ENCODE measurements at regions not wholly inside any gene's neighbourhood (a gene's known extent, or its start where the extent isn't known, plus 50 kb on each side); places are given as distances from the start of the nearest gene placed in this dataset.
"Not testable (repeated sequence)": the region's sequence is repeated elsewhere in the genome, so short reads cannot be mapped to it uniquely, and the experiment has no call there.

DNA sequence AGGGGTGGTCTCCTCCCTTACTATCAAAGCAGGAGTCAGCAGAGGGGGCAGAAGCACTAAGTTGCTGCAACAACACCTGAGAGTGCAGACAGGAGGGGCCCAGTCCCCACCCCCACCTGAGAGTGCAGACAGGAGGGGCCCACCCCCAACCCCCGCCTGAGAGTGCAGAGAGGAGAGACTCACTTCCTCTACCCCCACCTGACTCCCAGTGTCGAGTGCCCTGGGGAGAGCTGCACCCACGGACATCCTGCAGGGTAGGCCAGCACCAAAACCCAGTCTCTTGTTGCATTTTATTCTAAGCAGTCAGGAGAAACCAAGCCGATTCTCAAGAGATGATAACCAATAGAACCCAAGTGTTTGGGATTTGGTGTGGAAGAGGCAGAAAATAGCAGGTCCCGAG, 78.4 kb downstream of the NAPG start:
- H3K36me3 ChIP-seq (ENCODE audit: insufficient read depth, low read length): no peaks in the 10 kb centered on the region
- H3K9ac ChIP-seq (ENCODE audit: low read depth, low read length): no peak overlapping the region
- H3K4me1 ChIP-seq (ENCODE audit: insufficient read depth, low read length): no peaks in the 10 kb centered on the region
- no peaks in the 10 kb centered on the region for H3K9me3 ChIP-seq (ENCODE audit: control insufficient read depth, insufficient read depth, low read length)

DNA sequence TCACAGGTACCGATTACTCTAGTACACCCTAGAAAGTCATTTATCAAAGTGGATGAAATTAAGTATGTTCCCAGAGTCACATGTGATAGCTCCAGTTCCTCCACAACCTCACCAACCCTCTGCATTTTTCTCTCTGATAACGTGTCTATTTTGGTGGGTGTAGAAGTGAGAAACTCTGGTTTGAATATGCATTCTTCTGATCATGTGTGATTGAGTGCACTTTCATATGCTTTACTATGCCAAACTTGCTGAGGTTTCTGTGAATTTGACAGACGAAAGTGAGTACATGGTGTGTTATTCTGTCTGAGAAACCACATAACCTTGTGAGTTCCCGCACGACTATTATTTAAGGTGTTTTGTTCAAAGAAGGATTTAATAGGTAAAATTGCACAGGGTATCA, 81.1 kb downstream of the NAPG start:
- not testable (repeated sequence) for H3K36me3 ChIP-seq (ENCODE audit: insufficient read depth, low read length); H3K9ac ChIP-seq (ENCODE audit: low read depth, low read length); H3K4me1 ChIP-seq (ENCODE audit: insufficient read depth, low read length); H3K9me3 ChIP-seq (ENCODE audit: control insufficient read depth, insufficient read depth, low read length)

DNA sequence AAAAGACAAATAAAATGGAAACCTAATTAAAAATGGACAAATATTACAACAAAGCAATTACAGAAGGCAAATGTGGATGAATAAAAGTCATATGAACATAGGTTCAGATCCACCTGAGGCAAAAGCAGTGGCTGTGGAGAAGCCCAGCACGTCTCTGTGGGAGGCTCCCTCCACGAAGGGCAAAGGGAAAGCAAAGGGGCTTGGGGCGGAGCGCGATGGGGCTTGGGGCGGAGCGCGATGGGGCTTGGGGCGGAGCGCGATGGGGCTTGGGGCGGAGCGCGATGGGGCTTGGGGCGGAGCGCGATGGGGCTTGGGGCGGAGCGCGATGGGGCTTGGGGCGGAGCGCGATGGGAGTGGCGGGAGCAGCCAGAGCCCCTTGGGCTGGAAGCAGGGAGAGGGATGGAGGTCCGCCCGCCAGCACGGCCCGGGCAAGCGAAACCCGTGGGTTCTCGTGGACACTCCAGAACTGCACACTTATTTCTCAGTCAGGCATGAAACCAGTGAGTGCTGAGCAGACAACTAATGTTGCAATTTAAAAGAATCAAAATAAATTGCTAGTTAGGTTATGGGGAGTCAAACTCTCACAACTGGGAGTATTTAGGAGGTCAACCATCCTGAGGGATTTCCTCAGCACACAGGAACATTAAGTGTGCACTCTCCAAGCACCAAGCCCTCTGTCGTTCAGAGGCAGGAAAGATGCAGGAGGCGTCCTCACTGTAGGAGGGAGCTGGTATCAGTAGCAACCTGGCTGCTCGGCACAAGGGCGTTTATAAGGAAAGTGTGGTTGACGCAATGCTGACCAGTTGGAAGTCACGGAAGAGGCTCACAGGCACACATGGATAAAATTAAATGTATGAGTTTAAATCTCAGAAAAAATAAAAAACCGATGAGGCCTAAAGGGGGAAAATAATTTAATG, 81.8 kb downstream of the NAPG start:
- not testable (repeated sequence) for H3K9me3 ChIP-seq (ENCODE audit: control insufficient read depth, insufficient read depth, low read length); H3K4me1 ChIP-seq (ENCODE audit: insufficient read depth, low read length); H3K36me3 ChIP-seq (ENCODE audit: insufficient read depth, low read length)
- H3K9ac ChIP-seq (ENCODE audit: low read depth, low read length): peak overlapping the region; percentile 36; the same call in 1 of the 2 replicates

DNA sequence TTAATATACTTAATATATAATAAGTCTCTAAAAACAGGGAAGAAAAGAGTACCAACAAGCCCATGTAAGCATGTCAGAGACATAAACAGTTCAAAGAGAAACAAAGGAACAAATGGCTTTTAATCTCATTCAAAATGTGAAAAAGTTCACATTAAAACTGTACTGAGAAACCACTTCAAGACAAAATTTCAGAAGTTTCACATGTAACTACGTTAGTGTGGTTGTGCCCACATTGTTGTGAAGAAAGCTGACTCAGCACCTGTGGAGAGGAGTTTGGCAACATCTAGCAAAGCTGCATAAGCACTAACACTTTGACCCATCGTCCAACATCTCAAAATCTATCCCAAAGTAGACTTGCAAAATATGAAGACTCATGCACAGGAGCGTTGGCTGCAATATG, 82.6 kb downstream of the NAPG start:
- not testable (repeated sequence) for H3K9ac ChIP-seq (ENCODE audit: low read depth, low read length); H3K9me3 ChIP-seq (ENCODE audit: control insufficient read depth, insufficient read depth, low read length); H3K4me1 ChIP-seq (ENCODE audit: insufficient read depth, low read length); H3K36me3 ChIP-seq (ENCODE audit: insufficient read depth, low read length)

DNA sequence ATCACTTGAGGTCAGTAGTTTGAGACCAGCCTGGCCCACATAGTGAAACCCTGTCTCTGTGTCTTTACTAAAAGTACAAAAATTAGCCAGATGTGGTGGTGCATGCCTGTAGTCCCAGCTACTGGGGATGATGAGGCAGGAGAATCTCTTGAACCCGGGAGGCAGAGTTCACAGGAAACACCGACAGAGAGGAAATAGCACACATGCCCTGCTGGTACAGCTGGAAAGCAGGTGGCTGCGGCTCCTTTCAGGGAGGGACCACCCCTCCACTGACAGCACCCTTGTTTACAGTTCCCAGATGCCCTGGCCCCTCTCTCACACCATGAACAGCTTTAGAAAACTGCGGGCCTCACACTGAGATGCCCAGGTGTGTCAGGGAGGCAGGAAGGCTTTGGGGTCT, 83.2 kb downstream of the NAPG start:
- H3K9ac ChIP-seq (ENCODE audit: low read depth, low read length); H3K4me1 ChIP-seq (ENCODE audit: insufficient read depth, low read length); H3K36me3 ChIP-seq (ENCODE audit: insufficient read depth, low read length); H3K9me3 ChIP-seq (ENCODE audit: control insufficient read depth, insufficient read depth, low read length): not testable (repeated sequence)

DNA sequence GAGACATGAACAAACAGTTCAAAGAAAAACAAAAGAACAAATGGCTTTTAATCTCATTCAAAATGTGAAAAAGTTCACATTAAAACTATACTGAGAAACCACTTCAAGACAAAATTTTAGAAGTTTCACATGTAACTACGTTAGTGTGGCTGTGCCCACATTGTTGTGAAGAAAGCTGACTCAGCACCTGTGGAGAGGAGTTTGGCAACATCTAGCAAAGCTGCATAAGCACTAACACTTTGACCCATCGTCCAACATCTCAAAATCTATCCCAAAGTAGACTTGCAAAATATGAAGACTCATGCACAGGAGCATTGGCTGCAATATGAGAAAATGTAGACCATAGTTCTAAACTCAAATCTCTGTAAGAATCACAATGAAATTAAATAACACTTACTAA, 87.4 kb downstream of the NAPG start:
- H3K36me3 ChIP-seq (ENCODE audit: insufficient read depth, low read length); H3K4me1 ChIP-seq (ENCODE audit: insufficient read depth, low read length); H3K9me3 ChIP-seq (ENCODE audit: control insufficient read depth, insufficient read depth, low read length); H3K9ac ChIP-seq (ENCODE audit: low read depth, low read length): not testable (repeated sequence)

DNA sequence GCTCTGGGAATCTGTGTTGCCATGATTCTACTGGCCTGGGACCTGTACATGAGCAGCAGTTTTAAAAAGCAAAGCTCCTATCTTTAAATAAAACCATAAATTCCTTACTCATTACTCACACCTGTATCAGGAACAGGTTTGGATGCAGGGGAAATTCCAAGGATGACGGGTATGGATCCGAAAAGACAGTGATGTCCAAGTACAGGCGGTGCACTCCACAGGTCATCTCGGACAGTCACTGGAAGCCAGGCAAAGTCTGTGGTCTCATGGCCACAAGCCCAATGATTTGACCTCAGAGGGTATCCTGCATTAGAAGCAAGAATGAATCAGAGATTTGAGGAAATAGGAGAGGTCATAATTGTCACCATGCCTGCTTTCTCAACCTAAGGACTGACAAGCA, 90.9 kb downstream of the NAPG start:
- not testable (repeated sequence) for H3K36me3 ChIP-seq (ENCODE audit: insufficient read depth, low read length); H3K4me1 ChIP-seq (ENCODE audit: insufficient read depth, low read length); H3K9ac ChIP-seq (ENCODE audit: low read depth, low read length); H3K9me3 ChIP-seq (ENCODE audit: control insufficient read depth, insufficient read depth, low read length)

DNA sequence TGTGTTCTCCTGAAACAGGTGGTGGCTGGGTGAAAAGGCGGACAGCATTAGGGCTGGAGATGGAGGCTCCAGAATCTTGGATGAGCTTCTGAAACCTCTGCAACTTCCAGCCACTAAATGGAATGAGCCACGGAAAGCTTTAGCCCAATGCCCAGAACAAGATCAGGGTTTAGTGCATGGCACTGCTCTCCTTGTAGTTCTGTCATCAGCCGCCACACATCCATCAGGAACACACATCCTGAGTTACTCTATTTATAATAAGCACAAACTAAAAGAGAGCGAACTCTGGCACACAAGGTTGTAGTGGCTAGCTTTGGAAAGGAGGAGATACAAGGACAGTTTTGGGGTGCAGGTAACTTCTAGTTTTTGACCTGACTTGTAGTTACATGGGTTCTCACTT, 93.0 kb downstream of the NAPG start:
- H3K36me3 ChIP-seq (ENCODE audit: insufficient read depth, low read length); H3K4me1 ChIP-seq (ENCODE audit: insufficient read depth, low read length); H3K9ac ChIP-seq (ENCODE audit: low read depth, low read length): not testable (repeated sequence)

DNA sequence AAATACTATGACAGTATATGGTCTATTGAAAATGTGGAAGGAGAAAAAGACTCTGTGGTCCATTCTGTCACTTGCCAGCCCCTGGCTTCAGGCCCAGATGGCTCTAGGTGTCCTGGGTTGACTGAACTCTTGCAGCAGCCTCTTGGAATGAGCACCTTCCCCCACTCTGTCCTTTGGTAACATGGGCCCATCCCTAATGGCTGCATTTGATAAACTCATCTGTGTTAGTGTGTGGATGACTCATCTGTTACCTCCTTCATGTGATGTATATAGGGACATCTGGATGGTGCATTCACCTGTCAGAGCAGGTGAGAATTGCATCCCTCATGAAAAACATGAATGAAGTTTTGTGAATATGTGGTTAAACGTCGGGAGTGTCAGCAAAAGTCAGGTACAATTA, 93.5 kb downstream of the NAPG start:
- H3K9ac ChIP-seq (ENCODE audit: low read depth, low read length); H3K36me3 ChIP-seq (ENCODE audit: insufficient read depth, low read length); H3K4me1 ChIP-seq (ENCODE audit: insufficient read depth, low read length); H3K9me3 ChIP-seq (ENCODE audit: control insufficient read depth, insufficient read depth, low read length): not testable (repeated sequence)

More for the DNA sequence above, 93.0 kb downstream of the NAPG start:
- H3K9me3 ChIP-seq (ENCODE audit: control insufficient read depth, insufficient read depth, low read length): not testable (repeated sequence)

DNA sequence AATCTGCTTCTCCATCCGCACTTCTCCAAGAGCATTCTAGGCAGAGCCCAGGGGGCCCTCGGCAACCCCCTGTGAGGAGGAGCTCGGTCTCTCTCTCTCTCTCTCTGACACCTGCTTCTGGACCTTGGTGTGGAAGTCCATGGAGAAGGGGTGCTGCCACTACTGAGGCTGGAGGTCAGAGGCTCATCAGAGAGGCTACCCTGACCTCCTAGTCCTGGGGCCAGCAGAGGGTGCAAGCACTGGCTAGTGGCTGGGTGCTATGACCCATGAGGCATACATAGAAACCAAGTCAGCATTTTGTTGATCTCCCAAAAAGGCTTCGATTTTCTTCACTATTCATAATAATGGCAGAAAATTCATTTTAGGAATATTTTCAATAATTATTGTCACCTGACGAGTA, 94.0 kb downstream of the NAPG start:
- H3K9me3 ChIP-seq (ENCODE audit: control insufficient read depth, insufficient read depth, low read length); H3K9ac ChIP-seq (ENCODE audit: low read depth, low read length); H3K4me1 ChIP-seq (ENCODE audit: insufficient read depth, low read length); H3K36me3 ChIP-seq (ENCODE audit: insufficient read depth, low read length): not testable (repeated sequence)

Measured in ES-I3 (cell line).